ENCODE measurements at regions not wholly inside any gene's neighbourhood (a gene's known extent, or its start where the extent isn't known, plus 50 kb on each side); places are given as distances from the start of the nearest gene placed in this dataset.
A peak's percentile ranks its signal among the peaks of the same experiment; 100 is the strongest.
"Not testable (repeated sequence)": the region's sequence is repeated elsewhere in the genome, so short reads cannot be mapped to it uniquely, and the experiment has no call there.

GRCh38 chr7:65800890-65801341 lies 72.0 kb upstream of the VKORC1L1 start:
- DNase-seq (no peak), ATAC-seq (peak; percentile 47 to 84)
- Histone ChIP-seq H3K27me3 (ENCODE audit: low read depth) (no peaks in the 10 kb centered on the region), H3K9me3 (no peaks in the 10 kb centered on the region), H3K4me3 (no peak overlapping the region), H3K27ac (no peak overlapping the region), H3K36me3 (no peaks in the 10 kb centered on the region), H3K4me1 (no peaks in the 10 kb centered on the region)
- no peak for TF ChIP-seq CTCF (IDR thresholded peaks at IDR 0.05)
- intact Hi-C loops (cut with DNase I): no loop called here

- no peak for ATAC-seq
- Histone ChIP-seq H3K27me3 (ENCODE audit: low read depth) (no peaks in the 10 kb centered on the region), H3K36me3 (no peaks in the 10 kb centered on the region), H3K9me3 (no peaks in the 10 kb centered on the region), H3K27ac (no peak overlapping the region), H3K4me1 (no peaks in the 10 kb centered on the region), H3K4me3 (no peak overlapping the region)
- no peak for TF ChIP-seq CTCF (IDR thresholded peaks at IDR 0.05)
- no peak for DNase-seq
- intact Hi-C loops (cut with DNase I): no loop called here
Observed at GRCh38 chr7:65804887-65805286, 68.0 kb upstream of the VKORC1L1 start.

GRCh38 chr7:65807067-65807466 lies 65.8 kb upstream of the VKORC1L1 start:
- H3K36me3 ChIP-seq; intact Hi-C loops (cut with DNase I); H3K27me3 ChIP-seq (ENCODE audit: low read depth); H3K4me1 ChIP-seq; DNase-seq; H3K4me3 ChIP-seq; ATAC-seq; H3K9me3 ChIP-seq; H3K27ac ChIP-seq: not testable (repeated sequence)

- Histone ChIP-seq H3K9me3 (no peaks in the 10 kb centered on the region), H3K4me3 (no peak overlapping the region), H3K36me3 (no peaks in the 10 kb centered on the region), H3K4me1 (no peaks in the 10 kb centered on the region), H3K27me3 (ENCODE audit: low read depth) (no peaks in the 10 kb centered on the region), H3K27ac (no peak overlapping the region)
- ATAC-seq (no peak), DNase-seq (no peak)
- no peak for TF ChIP-seq CTCF (IDR thresholded peaks at IDR 0.05)
- intact Hi-C loops (cut with DNase I): no loop called here
Observed at GRCh38 chr7:65809259-65809981, 63.5 kb upstream of the VKORC1L1 start.

- intact Hi-C loops (cut with DNase I): no loop called here
- TF ChIP-seq CTCF (IDR thresholded peaks at IDR 0.05): no peak
- no peaks in the 10 kb centered on the region for H3K36me3 ChIP-seq
- no peak overlapping the region for H3K27ac ChIP-seq
- H3K4me3 ChIP-seq: no peak overlapping the region
- H3K27me3 ChIP-seq (ENCODE audit: low read depth): no peaks in the 10 kb centered on the region
- no peaks in the 10 kb centered on the region for H3K4me1 ChIP-seq
- no peaks in the 10 kb centered on the region for H3K9me3 ChIP-seq
- ATAC-seq (no peak), DNase-seq (no peak)
Observed at GRCh38 chr7:65809982-65810288, 62.9 kb upstream of the VKORC1L1 start.

- DNase-seq: no peak
- Histone ChIP-seq H3K36me3 (no peaks in the 10 kb centered on the region), H3K4me1 (no peaks in the 10 kb centered on the region), H3K9me3 (no peaks in the 10 kb centered on the region), H3K27me3 (ENCODE audit: low read depth) (no peaks in the 10 kb centered on the region), H3K27ac (no peak overlapping the region), H3K4me3 (no peak overlapping the region)
- ATAC-seq: no peak
- TF ChIP-seq CTCF (IDR thresholded peaks at IDR 0.05): no peak
- intact Hi-C loops (cut with DNase I): no loop called here
Observed at GRCh38 chr7:65812281-65812680, 60.6 kb upstream of the VKORC1L1 start.

GRCh38 chr7:65814556-65815167 lies 58.2 kb upstream of the VKORC1L1 start:
- H3K36me3 ChIP-seq; intact Hi-C loops (cut with DNase I); H3K4me3 ChIP-seq; H3K27me3 ChIP-seq (ENCODE audit: low read depth); H3K27ac ChIP-seq; DNase-seq; H3K4me1 ChIP-seq; H3K9me3 ChIP-seq; ATAC-seq: not testable (repeated sequence)

Measured in lower lobe of right lung (tissue), 2 donors.